HFF-Myc (cell line): ENCODE measurements at regions not wholly inside any gene's neighbourhood (a gene's known extent, or its start where the extent isn't known, plus 50 kb on each side); places are given as distances from the start of the nearest gene placed in this dataset.

ENCODE experiments used
- DNase-seq: peaks from one replicate; pipeline ENCODE4 v3.0.0-alpha.2; 2011; ENCODE audit warnings: low read depth; ENCODE audit errors: extremely low read depth
- H3K4me3 ChIP-seq: replicated peaks from 2 replicates; pipeline ENCODE4 v1.5.1; 2011; ENCODE audit warnings: low read depth, mild to moderate bottlenecking, control low read depth, low read length
- CTCF ChIP-seq: IDR thresholded peaks from 2 replicates; pipeline ENCODE4 v1.5.1; 2012; ENCODE audit warnings: mild to moderate bottlenecking, low read depth, low read length, control low read depth; ENCODE audit errors: missing control alignments

- no peak for TF ChIP-seq CTCF
- DNase-seq: no peak
Measured at GRCh38 chr13:84265257-84265764, 383.0 kb upstream of the SLITRK1 start.

GRCh38 chr13:84263354-84264069 lies 381.2 kb upstream of the SLITRK1 start:
- H3K4me3 ChIP-seq: no peak overlapping the region
- no peak for DNase-seq
- no peak for TF ChIP-seq CTCF

More at GRCh38 chr13:84265257-84265764, 383.0 kb upstream of the SLITRK1 start:
- no peak overlapping the region for H3K4me3 ChIP-seq

- H3K4me3 ChIP-seq: no peak overlapping the region
- DNase-seq: no peak
- no peak for TF ChIP-seq CTCF
Measured at GRCh38 chr13:84255226-84255797, 373.0 kb upstream of the SLITRK1 start.

- H3K4me3 ChIP-seq: no peak overlapping the region
- DNase-seq: no peak
- no peak for TF ChIP-seq CTCF
Measured at GRCh38 chr13:84249463-84249862, 367.2 kb upstream of the SLITRK1 start.

- no peak for DNase-seq
Measured at GRCh38 chr13:84243340-84243739, 361.1 kb upstream of the SLITRK1 start.

GRCh38 chr13:84239032-84239431 lies 356.8 kb upstream of the SLITRK1 start:
- H3K4me3 ChIP-seq: no peak overlapping the region
- no peak for DNase-seq
- no peak for TF ChIP-seq CTCF

More at GRCh38 chr13:84243340-84243739, 361.1 kb upstream of the SLITRK1 start:
- no peak overlapping the region for H3K4me3 ChIP-seq
- no peak for TF ChIP-seq CTCF
